ENCODE measurements at regions not wholly inside any gene's neighbourhood (a gene's known extent, or its start where the extent isn't known, plus 50 kb on each side); places are given as distances from the start of the nearest gene placed in this dataset.

DNA sequence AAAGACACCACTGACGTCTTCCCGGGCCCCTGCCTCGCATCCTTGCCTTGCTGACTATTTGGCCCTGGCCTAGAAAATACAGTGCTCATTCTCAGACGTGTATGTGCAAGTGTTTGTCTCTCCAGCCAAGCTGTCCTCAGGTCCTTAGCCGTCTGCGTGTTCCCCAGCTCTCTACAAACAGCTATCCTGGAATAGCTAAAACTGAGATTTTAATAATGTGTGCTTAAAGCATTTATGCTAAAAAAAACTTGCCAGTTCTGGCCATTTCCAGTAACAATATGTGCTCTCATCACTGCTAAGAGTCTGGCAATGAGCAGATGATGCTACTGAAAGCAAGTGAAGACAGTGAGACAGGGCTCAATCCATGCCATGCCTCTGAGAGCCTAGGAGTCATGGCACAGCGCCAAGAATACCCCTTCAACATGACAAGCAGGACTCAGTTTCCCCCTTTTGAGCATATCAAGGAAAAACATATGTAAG lies 55.7 kb downstream of the IRF2BP2 start:
- 39 to 42% methylated on average over 7 of the region's 7 CpGs for WGBS, 2 donors
- ATAC-seq (ENCODE audit: low FRiP score) (no peak), DNase-seq (no peak)
- Histone ChIP-seq H3K4me1 (ENCODE audit: control insufficient read depth in 1 of 2, insufficient read depth in 2 of 2, low read length in 2 of 2) (no peaks in the 10 kb centered on the region), H3K36me3 (ENCODE audit: control insufficient read depth in 1 of 2, insufficient read depth in 2 of 2, low read length in 1 of 2) (no peaks in the 10 kb centered on the region), H3K4me3 (ENCODE audit: low read length in 2 of 2) (no peak overlapping the region), H3K27me3 (ENCODE audit: control insufficient read depth in 1 of 2, insufficient read depth in 2 of 2, low read length in 1 of 2) (no peaks in the 10 kb centered on the region), H3K27ac (ENCODE audit: low read depth in 1 of 2, low read length in 2 of 2) (no peak overlapping the region), H3K9me3 (ENCODE audit: control insufficient read depth, low read length) (no peaks in the 10 kb centered on the region)
- intact Hi-C loops (cut with DNase I) = no loop called here

DNA sequence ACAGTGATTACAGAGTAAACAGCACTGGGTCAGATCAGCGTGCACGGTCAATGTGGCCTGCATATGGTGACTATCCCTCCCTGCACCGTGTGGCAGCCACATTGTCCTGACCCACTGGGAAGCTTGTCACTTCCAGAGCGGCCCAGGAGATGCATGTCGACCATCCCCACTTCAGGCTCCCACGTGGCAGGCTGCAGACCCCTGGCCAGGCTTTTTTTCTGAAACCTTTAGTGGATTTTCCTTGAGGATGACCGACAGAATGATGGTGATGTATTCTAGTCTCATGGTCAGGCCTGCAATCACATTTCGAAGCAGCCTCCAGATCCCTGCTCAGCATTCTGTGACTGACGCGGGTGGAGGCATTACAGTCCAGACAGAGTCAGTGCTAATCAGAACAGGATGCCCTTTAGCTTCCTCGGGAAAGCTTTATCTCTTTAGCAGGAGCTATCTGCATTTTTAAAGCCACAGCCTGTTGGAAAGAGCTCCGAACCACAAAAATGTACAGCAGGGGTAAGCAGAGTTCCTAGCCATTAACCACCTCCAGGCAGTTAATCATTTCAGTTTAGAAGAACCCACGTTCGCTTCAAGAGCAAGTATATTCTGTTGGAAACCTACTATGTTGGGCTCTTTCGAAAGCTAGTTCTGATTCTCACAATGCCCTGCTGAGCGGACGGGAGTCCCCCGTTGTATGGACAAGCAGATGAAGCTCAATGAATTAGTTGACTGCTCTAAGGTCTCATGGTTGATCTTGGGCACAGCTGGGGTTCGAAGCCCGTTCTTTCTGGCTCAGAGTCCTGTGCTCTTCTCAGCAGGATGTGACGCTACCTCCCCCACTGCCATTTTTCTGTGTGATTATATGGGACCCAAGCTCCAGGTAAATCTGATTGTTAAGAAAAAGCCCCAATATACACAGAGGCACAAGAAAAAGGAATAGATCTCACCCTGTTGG lies 56.5 kb downstream of the IRF2BP2 start:
- H3K4me3 ChIP-seq (ENCODE audit: low read length in 2 of 2) = no peak overlapping the region
- H3K9me3 ChIP-seq (ENCODE audit: control insufficient read depth, low read length) = no peaks in the 10 kb centered on the region
- WGBS, 2 donors = 83 to 85% methylated on average over 21 of the region's 21 CpGs
- DNase-seq = no peak
- ATAC-seq (ENCODE audit: low FRiP score) = peak; percentile 51
- intact Hi-C loops (cut with DNase I) = no loop called here
- H3K27me3 ChIP-seq (ENCODE audit: control insufficient read depth in 1 of 2, insufficient read depth in 2 of 2, low read length in 1 of 2) = no peaks in the 10 kb centered on the region
- H3K27ac ChIP-seq (ENCODE audit: low read depth in 1 of 2, low read length in 2 of 2) = no peak overlapping the region
- no peaks in the 10 kb centered on the region for H3K4me1 ChIP-seq (ENCODE audit: control insufficient read depth in 1 of 2, insufficient read depth in 2 of 2, low read length in 2 of 2)
- H3K36me3 ChIP-seq (ENCODE audit: control insufficient read depth in 1 of 2, insufficient read depth in 2 of 2, low read length in 1 of 2) = no peaks in the 10 kb centered on the region

DNA sequence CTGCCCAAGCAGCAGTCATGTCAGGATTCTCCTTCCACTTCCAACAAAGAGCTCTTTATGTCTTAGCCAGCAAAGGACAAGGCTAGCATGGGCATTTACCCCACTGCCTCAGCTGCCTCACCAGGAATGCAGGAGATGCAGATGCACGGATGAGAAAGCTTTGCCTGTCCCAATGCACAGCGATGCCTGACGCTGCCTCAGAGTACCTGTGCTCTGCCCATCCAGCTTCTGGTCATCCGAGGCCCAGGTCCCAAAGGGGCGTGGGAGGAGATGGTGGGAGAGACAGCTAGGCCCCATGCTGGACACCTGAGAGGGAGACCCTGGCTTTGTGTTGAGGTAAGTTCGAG lies 59.0 kb downstream of the IRF2BP2 start:
- Histone ChIP-seq H3K36me3 (ENCODE audit: control insufficient read depth in 1 of 2, insufficient read depth in 2 of 2, low read length in 1 of 2) (no peaks in the 10 kb centered on the region), H3K27me3 (ENCODE audit: control insufficient read depth in 1 of 2, insufficient read depth in 2 of 2, low read length in 1 of 2) (no peaks in the 10 kb centered on the region), H3K27ac (ENCODE audit: low read depth in 1 of 2, low read length in 2 of 2) (no peak overlapping the region), H3K4me3 (ENCODE audit: low read length in 2 of 2) (no peak overlapping the region), H3K4me1 (ENCODE audit: control insufficient read depth in 1 of 2, insufficient read depth in 2 of 2, low read length in 2 of 2) (no peaks in the 10 kb centered on the region), H3K9me3 (ENCODE audit: control insufficient read depth, low read length) (no peaks in the 10 kb centered on the region)
- 91 to 96% methylated on average over 6 of the region's 6 CpGs for WGBS, 2 donors
- intact Hi-C loops (cut with DNase I) = no loop called here
- DNase-seq (no peak), ATAC-seq (ENCODE audit: low FRiP score) (peak; percentile 23)

DNA sequence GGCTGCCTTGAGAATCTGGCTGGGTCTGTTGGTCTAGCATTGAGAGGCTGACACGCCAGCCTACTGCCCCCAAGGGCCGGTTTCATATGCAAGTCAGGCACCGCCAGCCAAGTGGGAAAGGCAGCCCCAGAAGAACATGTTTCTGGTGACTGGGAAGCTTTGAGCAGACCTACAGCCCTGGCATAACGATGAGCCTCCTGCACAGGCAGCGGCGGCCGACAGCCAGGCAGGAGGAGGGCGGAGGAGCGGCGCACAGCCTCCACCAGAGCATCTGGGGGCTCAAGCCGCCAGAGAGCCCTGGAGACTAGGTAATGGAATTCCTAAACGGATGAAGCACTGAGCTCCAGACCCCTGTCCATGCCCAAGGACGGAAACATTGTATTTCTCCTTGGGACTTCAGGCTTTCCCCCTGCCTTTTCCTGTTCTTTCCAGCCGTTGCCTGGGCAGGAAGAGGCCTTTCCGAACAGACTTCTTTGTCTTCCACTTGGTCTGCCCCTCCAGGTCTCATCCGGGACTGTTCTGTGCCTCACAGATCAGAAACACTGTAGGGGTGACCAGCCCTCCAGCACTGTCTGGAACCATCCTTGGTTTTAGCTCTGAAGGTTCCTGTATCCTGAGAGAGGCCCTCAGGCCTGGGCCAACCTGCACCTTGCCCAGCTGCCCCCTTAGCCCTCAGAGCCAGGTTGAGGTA lies 59.5 kb downstream of the IRF2BP2 start:
- H3K9me3 ChIP-seq (ENCODE audit: control insufficient read depth, low read length) = no peaks in the 10 kb centered on the region
- intact Hi-C loops (cut with DNase I) = no loop called here
- no peaks in the 10 kb centered on the region for H3K4me1 ChIP-seq (ENCODE audit: control insufficient read depth in 1 of 2, insufficient read depth in 2 of 2, low read length in 2 of 2)
- H3K27me3 ChIP-seq (ENCODE audit: control insufficient read depth in 1 of 2, insufficient read depth in 2 of 2, low read length in 1 of 2) = no peaks in the 10 kb centered on the region
- WGBS, 2 donors = 91 to 95% methylated on average over 16 of the region's 16 CpGs
- H3K36me3 ChIP-seq (ENCODE audit: control insufficient read depth in 1 of 2, insufficient read depth in 2 of 2, low read length in 1 of 2) = no peaks in the 10 kb centered on the region
- no peak for DNase-seq
- ATAC-seq (ENCODE audit: low FRiP score) = no peak
- H3K27ac ChIP-seq (ENCODE audit: low read depth in 1 of 2, low read length in 2 of 2) = no peak overlapping the region
- H3K4me3 ChIP-seq (ENCODE audit: low read length in 2 of 2) = no peak overlapping the region

DNA sequence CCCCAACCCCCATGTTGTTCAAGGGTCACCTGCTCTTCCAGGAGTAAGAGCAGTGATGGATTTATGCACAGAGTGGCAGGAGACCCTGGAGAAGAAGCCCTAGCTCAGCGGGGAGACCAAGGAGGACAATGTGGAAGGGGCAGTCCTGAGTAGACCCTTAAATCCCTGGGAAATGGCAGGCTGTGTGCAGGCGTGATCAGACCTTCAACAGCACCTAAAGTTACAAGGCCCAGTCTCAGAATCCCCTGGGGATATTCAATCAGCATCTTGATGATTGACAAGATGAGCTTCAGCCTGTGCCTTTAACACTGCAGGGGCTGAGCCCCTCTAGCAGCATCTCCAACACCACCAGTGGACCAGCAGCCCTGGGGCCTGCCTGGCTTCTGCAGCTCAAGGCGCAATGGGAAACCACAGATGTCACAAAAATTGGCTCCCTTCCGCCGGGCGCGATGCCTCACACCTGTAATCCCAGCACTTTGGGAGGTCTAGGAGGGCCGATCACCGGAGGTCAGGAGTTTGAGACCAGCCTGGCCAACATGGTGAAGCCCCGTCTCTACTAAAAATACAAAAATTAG lies 60.4 kb downstream of the IRF2BP2 start:
- 97 to 98% methylated on average over 10 of the region's 10 CpGs for WGBS, 2 donors
- no peak for ATAC-seq (ENCODE audit: low FRiP score)
- intact Hi-C loops (cut with DNase I) = no loop called here

DNA sequence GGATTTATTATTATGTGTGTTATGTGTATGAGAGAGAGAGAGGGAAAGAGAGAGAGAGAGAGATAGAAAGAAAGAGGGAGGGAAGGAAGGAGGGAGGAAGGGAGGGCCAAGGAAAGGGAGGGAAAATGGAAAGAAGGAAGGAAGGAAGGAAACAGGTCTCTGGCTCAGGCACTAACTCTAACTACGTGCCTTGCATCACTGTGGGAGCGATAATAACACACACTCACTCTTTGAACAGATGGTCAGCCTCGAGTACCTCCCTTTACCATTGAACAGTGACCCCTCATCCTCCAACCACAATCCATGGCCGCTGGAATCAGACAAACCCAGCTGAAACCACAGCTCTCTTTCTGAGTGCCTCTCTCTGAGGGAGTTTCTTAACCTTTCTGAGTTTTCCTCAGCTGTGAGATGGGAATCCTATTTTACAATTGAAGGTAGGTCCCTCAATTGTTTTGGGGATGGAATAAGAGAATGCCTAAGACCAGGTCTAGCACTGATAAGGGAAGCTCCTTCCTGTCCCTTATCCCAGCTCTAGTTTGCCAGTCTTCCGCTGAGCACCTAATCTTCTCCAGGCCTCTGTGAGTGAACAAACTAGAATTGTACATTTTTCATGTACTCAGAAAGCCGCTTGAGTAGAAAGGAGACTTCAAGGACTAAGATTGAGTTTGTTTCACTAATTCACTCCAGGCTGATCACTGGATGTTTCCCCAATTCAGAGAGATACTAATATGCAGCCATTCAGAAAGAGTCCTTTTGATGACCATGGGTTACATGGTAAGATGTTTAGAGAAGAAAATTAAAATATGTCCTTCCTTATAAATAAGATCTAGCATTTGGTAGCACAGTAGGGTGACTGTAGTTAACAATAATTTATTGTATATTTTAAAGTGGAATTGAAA lies 62.8 kb downstream of the IRF2BP2 start:
- no peaks in the 10 kb centered on the region for H3K36me3 ChIP-seq (ENCODE audit: control insufficient read depth in 1 of 2, insufficient read depth in 2 of 2, low read length in 1 of 2)
- intact Hi-C loops (cut with DNase I) = no loop called here
- no peak for DNase-seq
- H3K27ac ChIP-seq (ENCODE audit: low read depth in 1 of 2, low read length in 2 of 2) = no peak overlapping the region
- no peaks in the 10 kb centered on the region for H3K27me3 ChIP-seq (ENCODE audit: control insufficient read depth in 1 of 2, insufficient read depth in 2 of 2, low read length in 1 of 2)
- ATAC-seq (ENCODE audit: low FRiP score) = no peak
- peaks cover 0 to 5% of the 10 kb centered on the region in 2 donors for H3K4me1 ChIP-seq (ENCODE audit: control insufficient read depth in 1 of 2, insufficient read depth in 2 of 2, low read length in 2 of 2)
- no peaks in the 10 kb centered on the region for H3K9me3 ChIP-seq (ENCODE audit: control insufficient read depth, low read length)
- no peak overlapping the region for H3K4me3 ChIP-seq (ENCODE audit: low read length in 2 of 2)
- 80 to 83% methylated on average over 6 of the region's 6 CpGs for WGBS, 2 donors

More for the DNA sequence above, 60.4 kb downstream of the IRF2BP2 start:
- no peaks in the 10 kb centered on the region for H3K36me3 ChIP-seq (ENCODE audit: control insufficient read depth in 1 of 2, insufficient read depth in 2 of 2, low read length in 1 of 2)
- no peak for DNase-seq
- no peak overlapping the region for H3K27ac ChIP-seq (ENCODE audit: low read depth in 1 of 2, low read length in 2 of 2)
- H3K4me3 ChIP-seq (ENCODE audit: low read length in 2 of 2) = no peak overlapping the region
- H3K4me1 ChIP-seq (ENCODE audit: control insufficient read depth in 1 of 2, insufficient read depth in 2 of 2, low read length in 2 of 2) = peaks cover 0 to 2% of the 10 kb centered on the region in 2 donors
- no peaks in the 10 kb centered on the region for H3K9me3 ChIP-seq (ENCODE audit: control insufficient read depth, low read length)
- no peaks in the 10 kb centered on the region for H3K27me3 ChIP-seq (ENCODE audit: control insufficient read depth in 1 of 2, insufficient read depth in 2 of 2, low read length in 1 of 2)

DNA sequence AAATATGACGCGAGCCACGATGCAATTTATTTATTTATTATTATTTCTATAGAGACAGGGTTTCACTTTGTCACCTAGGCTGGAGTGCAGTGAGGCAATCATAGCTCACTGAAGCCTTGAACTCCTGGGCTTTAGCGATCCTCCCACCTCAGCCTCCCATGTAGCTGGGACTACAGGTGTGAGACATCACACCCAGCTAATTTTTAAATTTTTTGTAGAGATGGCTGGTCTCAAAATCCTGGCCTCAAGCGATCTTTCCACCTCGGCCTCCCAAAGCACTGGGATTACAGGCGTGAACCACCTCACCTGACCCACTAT lies 63.6 kb downstream of the IRF2BP2 start:
- no peak overlapping the region for H3K4me3 ChIP-seq (ENCODE audit: low read length in 2 of 2)
- H3K36me3 ChIP-seq (ENCODE audit: control insufficient read depth in 1 of 2, insufficient read depth in 2 of 2, low read length in 1 of 2) = no peaks in the 10 kb centered on the region
- WGBS, 2 donors = 94% methylated on average over 7 of the region's 7 CpGs
- no peaks in the 10 kb centered on the region for H3K27me3 ChIP-seq (ENCODE audit: control insufficient read depth in 1 of 2, insufficient read depth in 2 of 2, low read length in 1 of 2)
- H3K27ac ChIP-seq (ENCODE audit: low read depth in 1 of 2, low read length in 2 of 2) = no peak overlapping the region
- no peak for ATAC-seq (ENCODE audit: low FRiP score)
- intact Hi-C loops (cut with DNase I) = no loop called here
- no peaks in the 10 kb centered on the region for H3K9me3 ChIP-seq (ENCODE audit: control insufficient read depth, low read length)
- no peak for DNase-seq
- H3K4me1 ChIP-seq (ENCODE audit: control insufficient read depth in 1 of 2, insufficient read depth in 2 of 2, low read length in 2 of 2) = peaks cover 0 to 5% of the 10 kb centered on the region in 2 donors
